Smooth muscle cell (in vitro differentiated cells): ENCODE measurements at regions not wholly inside any gene's neighbourhood (a gene's known extent, or its start where the extent isn't known, plus 50 kb on each side); places are given as distances from the start of the nearest gene placed in this dataset.

ENCODE experiments used
- DNase-seq: peaks from one replicate; lab custom pipeline; 2025; ENCODE audit not compliant: unreplicated experiment; lab: John Stamatoyannopoulos, UW
- H2AFZ ChIP-seq: fragments of 200-600 bp; sonication (generic); 2 replicates; pipeline ENCODE4 v1.6.0; 2016; ENCODE audit warnings: antibody characterized with exemption, low read depth, mild to moderate bottlenecking
- H3F3A ChIP-seq: fragments of 200-600 bp; sonication (generic); 2 replicates; pipeline ENCODE4 v1.6.0; 2017; ENCODE audit warnings: antibody characterized with exemption, low read depth
- H3K27ac ChIP-seq: fragments of 200-600 bp; sonication (generic); 2 replicates; pipeline ENCODE4 v1.5.1; 2016; ENCODE audit warnings: low read depth, mild to moderate bottlenecking
- H3K27me3 ChIP-seq: fragments of 200-600 bp; sonication (generic); 2 replicates; pipeline ENCODE4 v1.6.1; 2016; ENCODE audit warnings: low read depth, mild to moderate bottlenecking
- H3K36me3 ChIP-seq: fragments of 200-600 bp; sonication (generic); 2 replicates; pipeline ENCODE4 v1.5.1; 2016; ENCODE audit warnings: low read depth
- H3K4me1 ChIP-seq: fragments of 200-600 bp; sonication (generic); 2 replicates; pipeline ENCODE4 v1.5.1; 2016; ENCODE audit warnings: low read depth
- H3K4me2 ChIP-seq: fragments of 200-600 bp; sonication (generic); 2 replicates; pipeline ENCODE4 v1.6.0; 2016; ENCODE audit warnings: mild to moderate bottlenecking
- H3K4me3 ChIP-seq: fragments of 200-600 bp; sonication (generic); 2 replicates; pipeline ENCODE4 v1.5.1; 2016; ENCODE audit warnings: mild to moderate bottlenecking
- H3K79me2 ChIP-seq: fragments of 200-600 bp; sonication (generic); 2 replicates; pipeline ENCODE4 v1.6.0; 2016; ENCODE audit warnings: low read depth, mild to moderate bottlenecking
- H3K9ac ChIP-seq: fragments of 200-600 bp; sonication (generic); 2 replicates; pipeline ENCODE4 v1.6.0; 2016; ENCODE audit warnings: low read depth
- H3K9me3 ChIP-seq: fragments of 200-600 bp; sonication (generic); replicated peaks from 2 replicates; pipeline ENCODE4 v1.5.1; 2016; ENCODE audit warnings: low read depth
- H4K20me1 ChIP-seq: fragments of 200-600 bp; sonication (generic); 2 replicates; pipeline ENCODE4 v1.6.0; 2016; ENCODE audit warnings: low read depth
- WGBS: methylation state at CpG from one replicate; pipeline ENCODE4 v1.1.7; 2016; ENCODE audit warnings: low lambda C conversion rate; 5-methylcytosine and 5-hydroxymethylcytosine counted together
- TF ChIP-seq, protein P1 (sequence below): fragments of 200-600 bp; sonication (generic); IDR thresholded peaks from 2 replicates; pipeline ENCODE4 v1.5.1; 2017; ENCODE audit warnings: borderline replicate concordance, mild to moderate bottlenecking, antibody characterized with exemption; ENCODE audit not compliant: insufficient read depth, poor library complexity, severe bottlenecking

DNA sequence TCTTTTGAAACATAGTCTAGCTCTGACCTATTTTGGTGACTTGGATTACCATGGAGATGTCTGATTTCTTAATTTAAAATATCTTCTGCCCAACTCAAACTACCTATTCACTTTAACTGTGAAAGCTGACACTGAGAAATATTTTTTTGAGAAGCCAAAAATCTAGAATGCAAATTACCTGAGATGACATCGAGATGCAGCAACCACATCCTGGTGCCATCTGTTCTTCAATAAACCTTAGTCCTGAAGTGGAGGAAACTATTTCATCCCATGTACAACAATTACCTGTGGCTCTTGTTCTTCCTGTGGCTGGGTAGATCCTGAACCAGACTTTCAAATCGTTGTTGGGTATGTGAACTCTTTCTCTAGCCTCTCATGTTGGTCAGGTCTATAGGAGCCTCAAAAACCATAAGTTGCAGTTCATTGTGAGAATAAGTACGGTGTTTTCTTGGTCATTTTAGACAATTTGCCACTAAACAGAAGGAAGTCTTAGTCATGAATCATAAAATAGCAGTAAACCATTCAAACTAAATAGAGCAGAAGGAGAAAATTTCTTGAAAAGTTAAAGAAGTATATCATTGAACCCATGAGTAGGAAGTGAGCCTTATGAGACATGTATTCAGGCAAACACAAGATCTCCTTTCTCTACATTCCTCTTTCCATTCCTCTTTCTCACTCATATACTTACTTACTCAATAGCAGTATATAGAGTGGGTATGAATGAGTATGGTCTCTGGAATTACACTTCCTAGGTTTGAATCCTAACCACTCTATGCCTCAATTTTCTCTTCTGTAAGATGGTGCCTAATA, 176.0 kb downstream of the HMHB1 start:
- H3K4me2 ChIP-seq = no peak overlapping the region
- DNase-seq = no peak
- H3K79me2 ChIP-seq = no peaks in the 10 kb centered on the region
- H4K20me1 ChIP-seq = no peaks in the 10 kb centered on the region
- peaks cover 6% of the 10 kb centered on the region for H3K4me1 ChIP-seq
- no peak overlapping the region for H3K27ac ChIP-seq
- H3K27me3 ChIP-seq = no peaks in the 10 kb centered on the region
- H2AFZ ChIP-seq = no peak overlapping the region
- H3F3A ChIP-seq = no peaks in the 10 kb centered on the region
- H3K4me3 ChIP-seq = no peak overlapping the region
- no peaks in the 10 kb centered on the region for H3K36me3 ChIP-seq
- WGBS = 94% methylated on average over 3 of the region's 3 CpGs
- H3K9me3 ChIP-seq = no peaks in the 10 kb centered on the region
- H3K9ac ChIP-seq = no peak overlapping the region
- TF ChIP-seq, protein P1, sequence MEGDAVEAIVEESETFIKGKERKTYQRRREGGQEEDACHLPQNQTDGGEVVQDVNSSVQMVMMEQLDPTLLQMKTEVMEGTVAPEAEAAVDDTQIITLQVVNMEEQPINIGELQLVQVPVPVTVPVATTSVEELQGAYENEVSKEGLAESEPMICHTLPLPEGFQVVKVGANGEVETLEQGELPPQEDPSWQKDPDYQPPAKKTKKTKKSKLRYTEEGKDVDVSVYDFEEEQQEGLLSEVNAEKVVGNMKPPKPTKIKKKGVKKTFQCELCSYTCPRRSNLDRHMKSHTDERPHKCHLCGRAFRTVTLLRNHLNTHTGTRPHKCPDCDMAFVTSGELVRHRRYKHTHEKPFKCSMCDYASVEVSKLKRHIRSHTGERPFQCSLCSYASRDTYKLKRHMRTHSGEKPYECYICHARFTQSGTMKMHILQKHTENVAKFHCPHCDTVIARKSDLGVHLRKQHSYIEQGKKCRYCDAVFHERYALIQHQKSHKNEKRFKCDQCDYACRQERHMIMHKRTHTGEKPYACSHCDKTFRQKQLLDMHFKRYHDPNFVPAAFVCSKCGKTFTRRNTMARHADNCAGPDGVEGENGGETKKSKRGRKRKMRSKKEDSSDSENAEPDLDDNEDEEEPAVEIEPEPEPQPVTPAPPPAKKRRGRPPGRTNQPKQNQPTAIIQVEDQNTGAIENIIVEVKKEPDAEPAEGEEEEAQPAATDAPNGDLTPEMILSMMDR = no peak

DNA sequence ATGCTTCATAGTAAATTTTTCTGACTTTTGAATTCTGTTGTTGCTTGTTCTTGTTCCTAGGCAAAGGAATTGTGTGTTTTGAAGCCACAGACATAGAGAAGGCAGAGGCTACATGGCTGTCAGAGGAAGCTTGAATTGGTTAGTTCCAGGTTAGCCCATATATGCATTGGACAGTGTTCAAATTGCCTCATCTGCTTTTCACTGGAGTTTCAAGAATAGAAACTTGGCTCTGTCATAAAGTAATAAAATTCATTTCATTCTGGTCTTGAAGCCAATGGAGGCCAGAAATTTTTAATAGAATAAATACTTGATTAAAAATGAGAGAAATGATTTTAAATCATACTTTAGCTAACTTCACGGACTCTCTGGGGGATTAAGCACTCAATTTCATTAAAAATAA, 178.0 kb downstream of the YIPF5 start:
- Histone ChIP-seq H3K27ac (no peak overlapping the region), H3K79me2 (no peaks in the 10 kb centered on the region), H3K4me2 (no peak overlapping the region), H3K36me3 (no peaks in the 10 kb centered on the region), H2AFZ (no peak overlapping the region), H3K4me3 (no peak overlapping the region), H3K9me3 (no peaks in the 10 kb centered on the region), H3K27me3 (no peaks in the 10 kb centered on the region), H3K9ac (no peak overlapping the region), H3K4me1 (no peaks in the 10 kb centered on the region), H3F3A (no peaks in the 10 kb centered on the region), H4K20me1 (no peaks in the 10 kb centered on the region)
- TF ChIP-seq, protein P1 = no peak
- DNase-seq = no peak
- 81% methylated on average over 1 of the region's 1 CpG for WGBS

DNA sequence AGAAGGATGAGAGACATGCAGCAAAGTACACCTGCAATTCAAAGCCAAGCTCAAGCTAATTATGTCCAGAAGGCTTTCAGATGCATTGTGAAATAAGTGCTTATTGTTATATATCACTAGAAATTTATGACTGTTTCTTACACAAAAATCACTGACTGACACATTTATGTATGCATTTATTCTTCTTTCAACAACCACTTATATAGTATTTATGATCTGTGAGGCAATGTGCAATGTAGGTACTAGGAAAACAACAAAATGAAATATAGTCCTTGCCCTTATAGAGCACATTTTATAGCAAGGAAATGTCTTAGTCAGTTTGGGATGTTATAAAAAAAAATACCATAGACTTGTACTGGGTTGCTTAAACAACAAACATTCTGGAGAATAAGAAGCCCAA, 167.6 kb downstream of the YIPF5 start:
- Histone ChIP-seq H3K9me3 (no peaks in the 10 kb centered on the region), H3K79me2 (no peaks in the 10 kb centered on the region), H3K4me1 (no peaks in the 10 kb centered on the region), H3K4me2 (no peak overlapping the region), H3K27ac (no peak overlapping the region), H3F3A (no peaks in the 10 kb centered on the region), H4K20me1 (no peaks in the 10 kb centered on the region), H2AFZ (no peak overlapping the region), H3K9ac (no peak overlapping the region), H3K4me3 (no peak overlapping the region), H3K27me3 (no peaks in the 10 kb centered on the region), H3K36me3 (no peaks in the 10 kb centered on the region)
- no peak for DNase-seq
- TF ChIP-seq, protein P1 = no peak

DNA sequence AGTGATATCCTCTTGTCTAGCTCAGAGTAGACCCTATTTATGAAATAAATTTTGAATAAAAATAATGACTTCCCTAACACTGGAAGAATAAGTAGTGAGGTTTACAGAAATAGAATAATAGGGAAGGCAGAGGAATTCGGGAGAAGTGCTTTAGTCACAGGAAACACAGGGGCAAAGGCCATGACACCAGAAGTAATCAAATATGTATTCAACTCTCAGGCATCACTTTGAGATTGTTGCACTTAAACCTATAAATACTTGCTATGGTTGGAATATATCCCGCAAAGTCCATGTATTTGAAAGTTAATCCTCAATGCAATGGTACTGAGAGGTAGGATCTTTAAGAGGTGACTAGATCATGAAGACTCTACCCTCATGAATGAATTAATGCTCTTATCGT, 166.8 kb downstream of the YIPF5 start:
- TF ChIP-seq, protein P1 = no peak
- no peak overlapping the region for H3K27ac ChIP-seq
- no peaks in the 10 kb centered on the region for H3K79me2 ChIP-seq
- H3K27me3 ChIP-seq = no peaks in the 10 kb centered on the region
- no peaks in the 10 kb centered on the region for H3F3A ChIP-seq
- no peaks in the 10 kb centered on the region for H3K36me3 ChIP-seq
- no peak for DNase-seq
- no peak overlapping the region for H3K4me2 ChIP-seq
- no peak overlapping the region for H3K4me3 ChIP-seq
- H3K9me3 ChIP-seq = no peaks in the 10 kb centered on the region
- WGBS = 89% methylated on average over 3 of the region's 3 CpGs
- no peak overlapping the region for H3K9ac ChIP-seq
- no peaks in the 10 kb centered on the region for H4K20me1 ChIP-seq
- no peak overlapping the region for H2AFZ ChIP-seq
- H3K4me1 ChIP-seq = no peaks in the 10 kb centered on the region
